ENCODE measurements at regions not wholly inside any gene's neighbourhood (a gene's known extent, or its start where the extent isn't known, plus 50 kb on each side); places are given as distances from the start of the nearest gene placed in this dataset.

DNA sequence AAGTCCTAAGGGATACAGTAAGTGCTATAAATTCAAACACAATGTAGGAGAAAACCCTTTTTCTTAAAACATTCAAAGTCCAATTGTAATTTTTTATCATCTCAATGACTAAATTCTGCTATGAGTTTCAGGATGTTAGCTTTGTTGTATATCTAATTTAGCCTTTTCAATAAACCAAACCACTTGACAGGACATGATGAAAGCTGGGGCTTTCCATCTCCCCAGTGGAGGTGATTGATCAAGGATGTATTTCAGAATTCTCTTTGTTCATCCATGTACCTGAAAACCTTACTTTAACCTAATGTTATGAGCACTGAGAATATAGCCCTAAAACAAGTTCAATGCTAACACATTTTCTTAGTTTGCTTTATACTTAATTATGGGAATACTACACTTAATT, 639.0 kb upstream of the ITGA1 start:
- Histone ChIP-seq H3K9me1 (ENCODE audit: insufficient read depth, low read length) (no peaks in the 10 kb centered on the region), H3K4me3 (ENCODE audit: insufficient read depth, low read depth, low read length) (no peak overlapping the region), H3K9ac (ENCODE audit: low read depth, low read length) (no peak overlapping the region), H4K91ac (ENCODE audit: insufficient read depth, low read depth, low read length) (no peak overlapping the region), H3K4me2 (ENCODE audit: low read depth, low read length) (no peak overlapping the region), H2BK15ac (ENCODE audit: low read depth, low read length) (no peak overlapping the region), H3K27ac (ENCODE audit: insufficient read depth, low read length) (no peak overlapping the region), H3K23ac (ENCODE audit: low read depth, low read length) (no peak overlapping the region), H3K36me3 (ENCODE audit: control insufficient read depth, insufficient read depth, low read length) (no peaks in the 10 kb centered on the region), H2BK20ac (ENCODE audit: low read depth, low read length) (no peak overlapping the region), H3K27me3 (ENCODE audit: control insufficient read depth, insufficient read depth, low read length) (no peaks in the 10 kb centered on the region), H4K20me1 (ENCODE audit: insufficient read depth, low read length) (no peaks in the 10 kb centered on the region), H2BK5ac (ENCODE audit: low read depth, low read length, poor library complexity, severe bottlenecking) (no peak overlapping the region), H3K18ac (ENCODE audit: low read depth, low read length) (no peak overlapping the region), H3K9me3 (ENCODE audit: control insufficient read depth, insufficient read depth, low read length) (no peaks in the 10 kb centered on the region), H2AK5ac (ENCODE audit: low read depth, low read length) (no peak overlapping the region), H3K56ac (ENCODE audit: extremely low read depth, insufficient read depth, low read length) (no peak overlapping the region), H4K5ac (ENCODE audit: low read depth, low read length) (no peak overlapping the region), H4K8ac (ENCODE audit: low read depth in 2 of 2, low read length in 2 of 2) (no peak overlapping the region), H3K4ac (ENCODE audit: low read depth, low read length) (no peak overlapping the region), H3K79me1 (ENCODE audit: low read depth in 1 of 2, low read length in 2 of 2) (no peaks in the 10 kb centered on the region), H3K4me1 (ENCODE audit: control insufficient read depth, insufficient read depth, low read length) (no peaks in the 10 kb centered on the region), H2AFZ (replicated peaks; ENCODE audit: low read length, poor library complexity) (no peak overlapping the region), H3K14ac (replicated peaks; ENCODE audit: low read depth, low read length) (no peak overlapping the region), H2BK120ac (ENCODE audit: low read depth, low read length) (no peak overlapping the region), H2AK9ac (replicated peaks; ENCODE audit: low read depth, low read length, poor library complexity) (no peak overlapping the region)
- intact Hi-C loops (cut with micrococcal nuclease) = no loop called here
- in situ Hi-C loops (cut with MboI; ENCODE audit: low sequenced_read_pairs) = loop anchor here (25.0 kb wide), 1 partner anchor 111 kb away; no protein-coding TSS in a partner anchor
- BruUV-seq (replicated peaks) = no TSS peak
- ChIA-PET POLR2A (ENCODE audit: unreplicated experiment) (interaction anchor here (0.6 kb wide), 1 partner anchor 11 kb away, joined by 4 read pairs; no protein-coding TSS in a partner anchor), CTCF (interaction anchor here (1.6 kb wide), 1 partner anchor 12 kb away, joined by 3 read pairs; no protein-coding TSS in a partner anchor)
- no peak for TF ChIP-seq MAZ (IDR thresholded peaks at IDR 0.05; ENCODE audit: borderline replicate concordance, low read depth, low read length)
- TF ChIP-seq RCOR1 (IDR thresholded peaks at IDR 0.05; ENCODE audit: insufficient replicate concordance, low read length) = no peak
- no peak for TF ChIP-seq CHD1 (IDR thresholded peaks at IDR 0.05; ENCODE audit: low read depth, low read length)
- TF ChIP-seq SMC3 (IDR thresholded peaks at IDR 0.05; ENCODE audit: low read depth, low read length) = no peak
- no peak for TF ChIP-seq RFX5 (IDR thresholded peaks at IDR 0.05; ENCODE audit: low read depth, low read length)
- TF ChIP-seq, protein P1, sequence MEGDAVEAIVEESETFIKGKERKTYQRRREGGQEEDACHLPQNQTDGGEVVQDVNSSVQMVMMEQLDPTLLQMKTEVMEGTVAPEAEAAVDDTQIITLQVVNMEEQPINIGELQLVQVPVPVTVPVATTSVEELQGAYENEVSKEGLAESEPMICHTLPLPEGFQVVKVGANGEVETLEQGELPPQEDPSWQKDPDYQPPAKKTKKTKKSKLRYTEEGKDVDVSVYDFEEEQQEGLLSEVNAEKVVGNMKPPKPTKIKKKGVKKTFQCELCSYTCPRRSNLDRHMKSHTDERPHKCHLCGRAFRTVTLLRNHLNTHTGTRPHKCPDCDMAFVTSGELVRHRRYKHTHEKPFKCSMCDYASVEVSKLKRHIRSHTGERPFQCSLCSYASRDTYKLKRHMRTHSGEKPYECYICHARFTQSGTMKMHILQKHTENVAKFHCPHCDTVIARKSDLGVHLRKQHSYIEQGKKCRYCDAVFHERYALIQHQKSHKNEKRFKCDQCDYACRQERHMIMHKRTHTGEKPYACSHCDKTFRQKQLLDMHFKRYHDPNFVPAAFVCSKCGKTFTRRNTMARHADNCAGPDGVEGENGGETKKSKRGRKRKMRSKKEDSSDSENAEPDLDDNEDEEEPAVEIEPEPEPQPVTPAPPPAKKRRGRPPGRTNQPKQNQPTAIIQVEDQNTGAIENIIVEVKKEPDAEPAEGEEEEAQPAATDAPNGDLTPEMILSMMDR (conservative IDR thresholded peaks at IDR 0.05; ENCODE audit: low read depth, low read length) = no peak
- TF ChIP-seq, protein P2, sequence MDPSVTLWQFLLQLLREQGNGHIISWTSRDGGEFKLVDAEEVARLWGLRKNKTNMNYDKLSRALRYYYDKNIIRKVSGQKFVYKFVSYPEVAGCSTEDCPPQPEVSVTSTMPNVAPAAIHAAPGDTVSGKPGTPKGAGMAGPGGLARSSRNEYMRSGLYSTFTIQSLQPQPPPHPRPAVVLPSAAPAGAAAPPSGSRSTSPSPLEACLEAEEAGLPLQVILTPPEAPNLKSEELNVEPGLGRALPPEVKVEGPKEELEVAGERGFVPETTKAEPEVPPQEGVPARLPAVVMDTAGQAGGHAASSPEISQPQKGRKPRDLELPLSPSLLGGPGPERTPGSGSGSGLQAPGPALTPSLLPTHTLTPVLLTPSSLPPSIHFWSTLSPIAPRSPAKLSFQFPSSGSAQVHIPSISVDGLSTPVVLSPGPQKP (IDR thresholded peaks at IDR 0.05; ENCODE audit: borderline replicate concordance, low read depth, low read length) = no peak
- TF ChIP-seq NFE2L2 (IDR thresholded peaks at IDR 0.05; ENCODE audit: low read depth, low read length) = no peak
- no peak for TF ChIP-seq MXI1 (IDR thresholded peaks at IDR 0.05; ENCODE audit: borderline replicate concordance, low read depth, low read length)
- TF ChIP-seq, protein P3, sequence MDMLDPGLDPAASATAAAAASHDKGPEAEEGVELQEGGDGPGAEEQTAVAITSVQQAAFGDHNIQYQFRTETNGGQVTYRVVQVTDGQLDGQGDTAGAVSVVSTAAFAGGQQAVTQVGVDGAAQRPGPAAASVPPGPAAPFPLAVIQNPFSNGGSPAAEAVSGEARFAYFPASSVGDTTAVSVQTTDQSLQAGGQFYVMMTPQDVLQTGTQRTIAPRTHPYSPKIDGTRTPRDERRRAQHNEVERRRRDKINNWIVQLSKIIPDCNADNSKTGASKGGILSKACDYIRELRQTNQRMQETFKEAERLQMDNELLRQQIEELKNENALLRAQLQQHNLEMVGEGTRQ (IDR thresholded peaks at IDR 0.05; ENCODE audit: low read depth, low read length) = no peak
- no peak for ATAC-seq (ENCODE audit: low read depth)
- DNase-seq = no peak
- dilution Hi-C loops (cut with HindIII; ENCODE audit: low sequenced_read_pairs, unreplicated experiment) = no loop called here

Measured in IMR-90 (cell line).